ENCODE measurements at regions not wholly inside any gene's neighbourhood (a gene's known extent, or its start where the extent isn't known, plus 50 kb on each side); places are given as distances from the start of the nearest gene placed in this dataset.
A peak's percentile ranks its signal among the peaks of the same experiment; 100 is the strongest.

GRCh38 chr15:36529296-36530011 is 50.0 kb upstream of the CDIN1 start (continued):
- TF ChIP-seq ZBTB40 (IDR thresholded peaks at IDR 0.05; ENCODE audit: borderline replicate concordance), result no peak
- peak; percentile 91 for TF ChIP-seq SPI1 (IDR thresholded peaks at IDR 0.05; ENCODE audit: borderline replicate concordance, insufficient read depth, low read depth, low read length)
- no peak for TF ChIP-seq USF2 (IDR thresholded peaks at IDR 0.05; ENCODE audit: borderline replicate concordance, low read depth, low read length)
- no peak for TF ChIP-seq SIX5 (IDR thresholded peaks at IDR 0.05; ENCODE audit: low read depth, low read length, severe bottlenecking)
- TF ChIP-seq RCOR1 (conservative IDR thresholded peaks at IDR 0.05; ENCODE audit: low read depth, low read length), result no peak
- TF ChIP-seq CHD2 (IDR thresholded peaks at IDR 0.05; ENCODE audit: borderline replicate concordance, low read depth, low read length), result no peak
- TF ChIP-seq, protein P1, sequence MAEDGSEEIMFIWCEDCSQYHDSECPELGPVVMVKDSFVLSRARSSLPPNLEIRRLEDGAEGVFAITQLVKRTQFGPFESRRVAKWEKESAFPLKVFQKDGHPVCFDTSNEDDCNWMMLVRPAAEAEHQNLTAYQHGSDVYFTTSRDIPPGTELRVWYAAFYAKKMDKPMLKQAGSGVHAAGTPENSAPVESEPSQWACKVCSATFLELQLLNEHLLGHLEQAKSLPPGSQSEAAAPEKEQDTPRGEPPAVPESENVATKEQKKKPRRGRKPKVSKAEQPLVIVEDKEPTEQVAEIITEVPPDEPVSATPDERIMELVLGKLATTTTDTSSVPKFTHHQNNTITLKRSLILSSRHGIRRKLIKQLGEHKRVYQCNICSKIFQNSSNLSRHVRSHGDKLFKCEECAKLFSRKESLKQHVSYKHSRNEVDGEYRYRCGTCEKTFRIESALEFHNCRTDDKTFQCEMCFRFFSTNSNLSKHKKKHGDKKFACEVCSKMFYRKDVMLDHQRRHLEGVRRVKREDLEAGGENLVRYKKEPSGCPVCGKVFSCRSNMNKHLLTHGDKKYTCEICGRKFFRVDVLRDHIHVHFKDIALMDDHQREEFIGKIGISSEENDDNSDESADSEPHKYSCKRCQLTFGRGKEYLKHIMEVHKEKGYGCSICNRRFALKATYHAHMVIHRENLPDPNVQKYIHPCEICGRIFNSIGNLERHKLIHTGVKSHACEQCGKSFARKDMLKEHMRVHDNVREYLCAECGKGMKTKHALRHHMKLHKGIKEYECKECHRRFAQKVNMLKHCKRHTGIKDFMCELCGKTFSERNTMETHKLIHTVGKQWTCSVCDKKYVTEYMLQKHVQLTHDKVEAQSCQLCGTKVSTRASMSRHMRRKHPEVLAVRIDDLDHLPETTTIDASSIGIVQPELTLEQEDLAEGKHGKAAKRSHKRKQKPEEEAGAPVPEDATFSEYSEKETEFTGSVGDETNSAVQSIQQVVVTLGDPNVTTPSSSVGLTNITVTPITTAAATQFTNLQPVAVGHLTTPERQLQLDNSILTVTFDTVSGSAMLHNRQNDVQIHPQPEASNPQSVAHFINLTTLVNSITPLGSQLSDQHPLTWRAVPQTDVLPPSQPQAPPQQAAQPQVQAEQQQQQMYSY (CRISPR knock-in tag; IDR thresholded peaks at IDR 0.05), result no peak
- no peak for TF ChIP-seq SIN3A (IDR thresholded peaks at IDR 0.05; ENCODE audit: low read depth, low read length)
- TF ChIP-seq TCF7 (IDR thresholded peaks at IDR 0.05; ENCODE audit: borderline replicate concordance), result no peak
- no peak for TF ChIP-seq POLR2A (IDR thresholded peaks at IDR 0.05; ENCODE audit: low read depth, low read length)
- TF ChIP-seq SREBF1 (IDR thresholded peaks at IDR 0.05; ENCODE audit: low read length), result no peak
- no peak for TF ChIP-seq NRF1 (conservative IDR thresholded peaks at IDR 0.05; ENCODE audit: low read depth, low read length)
- TF ChIP-seq PAX5 (IDR thresholded peaks at IDR 0.05; ENCODE audit: borderline replicate concordance, low read depth, low read length), result 0 out of 2 replicates have a peak, but pooled peaks have one; percentile 24
- no peak for TF ChIP-seq POLR2AphosphoS2 (IDR thresholded peaks at IDR 0.05; ENCODE audit: low read depth, low read length)
- TF ChIP-seq RAD51 (IDR thresholded peaks at IDR 0.05), result no peak
- no peak for TF ChIP-seq CBFB (IDR thresholded peaks at IDR 0.05; ENCODE audit: low read depth)
- TF ChIP-seq CUX1 (IDR thresholded peaks at IDR 0.05; ENCODE audit: insufficient replicate concordance, low read depth, low read length), result no peak

Data from GM12878 (cell line).